ENCODE measurements at regions not wholly inside any gene's neighbourhood (a gene's known extent, or its start where the extent isn't known, plus 50 kb on each side); places are given as distances from the start of the nearest gene placed in this dataset.
"Not testable (repeated sequence)": the region's sequence is repeated elsewhere in the genome, so short reads cannot be mapped to it uniquely, and the experiment has no call there.

- no peak for FAIRE-seq
Measured at GRCh38 chr14:54261283-54261682, 135.5 kb upstream of the CDKN3 start.

DNA sequence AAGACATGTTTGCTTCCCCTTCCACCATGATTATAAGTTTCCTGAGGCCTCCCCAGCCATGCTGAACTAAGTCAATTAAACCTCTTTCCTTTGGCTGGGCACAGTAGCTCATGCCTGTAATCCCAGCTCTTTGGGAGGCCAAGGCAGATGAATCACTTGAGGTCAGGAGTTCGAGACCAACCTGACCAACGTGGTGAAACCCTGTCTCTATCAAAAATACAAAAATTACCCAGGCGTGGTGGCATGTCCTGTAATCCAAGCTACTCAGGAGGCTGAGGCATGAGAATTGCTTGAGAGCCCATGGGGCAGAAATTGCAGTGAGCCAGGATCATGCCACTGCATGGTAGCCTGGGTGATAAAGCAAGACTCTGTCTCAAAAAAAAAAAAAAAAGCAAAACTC lies 130.2 kb upstream of the CDKN3 start:
- FAIRE-seq = not testable (repeated sequence)

DNA sequence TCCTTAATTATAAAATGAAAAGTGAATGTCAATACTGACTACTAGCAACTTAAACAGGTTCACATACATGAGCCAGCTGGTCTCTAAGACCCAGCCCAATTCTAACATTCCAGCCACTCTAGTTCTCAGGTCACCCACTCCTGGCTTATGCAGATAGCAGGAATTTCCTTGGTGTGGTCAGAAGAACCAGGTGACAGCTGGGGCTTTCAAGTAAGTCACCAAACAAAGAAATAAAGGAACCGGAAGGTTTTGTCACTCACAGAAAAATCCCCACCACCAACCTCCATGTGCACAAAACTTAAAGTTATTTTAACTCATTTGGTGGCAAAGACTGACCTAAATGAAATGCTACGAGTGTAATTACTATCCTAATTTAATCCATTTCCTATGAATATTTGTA lies 129.6 kb upstream of the CDKN3 start:
- FAIRE-seq = no peak

DNA sequence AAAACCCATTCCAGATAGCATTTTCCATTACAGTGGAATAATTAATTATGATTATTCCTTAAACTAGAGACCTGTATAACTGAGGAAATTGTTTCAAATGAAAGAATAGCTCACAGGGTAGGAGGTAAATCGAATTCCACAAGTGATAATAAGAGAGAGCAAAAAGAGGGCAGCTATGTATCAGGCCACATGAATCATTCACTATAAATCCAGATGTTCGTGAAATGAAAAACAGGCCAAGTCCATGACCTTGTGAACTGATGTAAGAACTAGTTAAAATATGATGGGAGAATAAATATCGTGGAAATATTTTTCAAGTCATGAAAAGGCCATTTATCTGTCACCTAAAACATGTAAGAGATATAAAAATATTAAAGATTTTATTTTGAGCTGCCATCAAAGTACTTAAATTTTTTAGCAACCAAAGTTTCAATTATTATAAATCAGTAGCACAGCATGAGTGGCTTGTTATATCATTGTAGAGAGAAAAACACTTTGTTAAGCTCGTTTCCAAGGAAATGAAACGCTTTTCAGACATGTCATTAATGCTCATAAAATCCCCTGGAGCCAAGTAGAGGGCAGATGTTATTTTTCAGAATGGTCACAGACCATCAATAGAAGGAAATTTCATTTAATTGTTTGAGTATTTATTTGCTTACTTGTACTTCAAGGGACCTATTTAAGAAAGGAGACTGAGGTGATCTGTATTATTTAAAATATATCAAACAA lies 120.6 kb upstream of the CDKN3 start:
- no peak for FAIRE-seq

DNA sequence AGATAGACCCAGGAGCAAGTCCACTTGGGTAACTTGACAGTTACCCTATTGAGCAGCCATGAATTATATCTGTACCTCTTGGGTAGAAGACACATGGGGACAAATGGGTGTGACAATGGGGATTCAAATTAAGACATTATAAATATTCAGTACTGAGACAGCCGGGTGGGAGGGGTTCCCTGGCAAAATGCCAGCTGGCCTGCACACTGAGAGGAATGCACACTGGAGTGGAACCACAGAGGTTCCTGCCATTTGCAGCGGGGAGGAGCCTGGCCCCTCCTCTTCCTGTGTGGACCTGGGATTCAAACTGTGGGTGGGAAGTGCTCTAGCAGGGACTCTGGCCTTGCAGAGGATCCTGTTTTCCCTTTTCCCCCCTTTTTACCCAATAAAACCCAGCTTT lies 118.7 kb upstream of the CDKN3 start:
- no peak for FAIRE-seq

GRCh38 chr14:54278665-54279295 lies 118.0 kb upstream of the CDKN3 start:
- no peak for FAIRE-seq

DNA sequence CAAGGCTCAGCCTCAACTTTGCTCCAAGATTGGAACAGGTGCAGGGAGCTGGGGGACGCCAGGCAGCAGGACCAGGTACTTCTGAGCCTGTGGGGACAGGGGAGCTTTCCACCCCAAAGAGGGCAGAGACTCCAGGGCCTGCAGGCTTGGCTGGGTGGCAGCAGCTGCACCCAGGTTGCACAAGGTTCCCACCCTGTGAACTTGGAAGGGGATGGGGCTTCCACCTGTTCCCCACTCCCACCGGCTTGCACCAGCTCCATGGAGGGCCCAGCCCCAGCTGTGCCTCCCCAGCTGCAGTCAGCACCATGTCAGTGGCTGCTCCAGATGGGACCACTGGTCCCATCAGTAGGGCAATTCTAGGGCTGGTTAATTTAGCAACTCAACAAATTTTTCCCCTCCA lies 114.0 kb upstream of the CDKN3 start:
- no peak for FAIRE-seq

DNA sequence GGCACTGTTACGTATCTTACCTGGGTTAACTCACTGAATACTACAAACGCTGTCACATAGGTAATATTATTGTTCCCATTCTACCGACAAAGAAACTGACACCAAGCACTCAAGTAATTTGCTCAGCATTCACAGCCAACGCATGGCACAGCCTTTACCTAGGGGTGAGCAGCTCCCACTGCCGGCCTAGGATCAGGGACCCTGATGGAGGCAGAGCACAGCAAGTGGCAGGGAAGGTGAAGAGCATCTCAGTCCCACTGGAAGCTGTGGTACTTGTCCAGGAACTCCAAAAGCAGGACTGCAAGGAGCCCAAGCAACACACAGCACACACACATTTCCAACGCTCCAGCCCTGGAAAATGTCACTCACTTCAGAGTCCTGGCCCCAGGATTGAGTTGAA lies 111.8 kb upstream of the CDKN3 start:
- no peak for FAIRE-seq

GRCh38 chr14:54291491-54292191 lies 105.2 kb upstream of the CDKN3 start:
- FAIRE-seq = peak; percentile 17

DNA sequence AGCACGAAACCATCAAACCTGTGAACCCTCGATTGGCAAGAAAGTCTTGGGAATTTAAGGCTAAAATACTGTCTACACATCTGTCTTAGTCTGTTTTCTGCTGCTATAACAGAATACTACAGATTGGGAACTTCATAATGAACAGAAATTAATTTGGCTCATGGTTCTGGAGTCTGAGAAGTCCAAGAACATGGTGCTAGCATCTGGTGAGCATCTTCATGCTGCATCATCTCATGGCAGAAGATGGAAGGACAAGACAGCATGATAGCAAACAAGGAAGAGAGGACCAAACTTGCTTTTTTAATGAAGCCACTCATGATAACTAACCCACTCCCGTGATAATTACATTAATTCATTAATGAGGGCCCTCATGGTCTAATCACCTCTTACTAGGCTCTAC lies 102.0 kb upstream of the CDKN3 start:
- FAIRE-seq = no peak

GRCh38 chr14:54299410-54300363 lies 97.1 kb upstream of the CDKN3 start:
- FAIRE-seq = no peak

- FAIRE-seq = no peak
Measured at GRCh38 chr14:54300881-54301280, 95.9 kb upstream of the CDKN3 start.

DNA sequence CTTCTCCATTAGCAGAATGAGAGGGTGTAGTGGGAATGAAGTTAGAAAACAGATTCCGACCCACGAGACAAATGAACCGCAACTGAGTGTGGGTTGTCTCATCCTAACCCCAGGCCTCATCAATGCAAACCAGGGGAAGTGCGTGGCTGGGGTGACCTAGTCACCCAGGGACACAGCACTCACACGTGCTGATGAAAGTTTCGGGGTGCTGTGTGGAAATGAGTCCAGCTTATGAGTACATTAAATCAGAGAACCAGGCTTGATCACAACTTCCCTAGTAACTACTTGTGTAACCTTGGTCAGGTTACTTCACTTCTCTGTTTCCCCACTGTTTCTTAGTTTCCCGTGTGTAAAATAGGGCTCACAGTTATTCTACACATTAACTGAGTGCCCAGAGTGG lies 95.4 kb upstream of the CDKN3 start:
- FAIRE-seq = no peak

GRCh38 chr14:54306806-54307205 lies 90.0 kb upstream of the CDKN3 start:
- FAIRE-seq = no peak

DNA sequence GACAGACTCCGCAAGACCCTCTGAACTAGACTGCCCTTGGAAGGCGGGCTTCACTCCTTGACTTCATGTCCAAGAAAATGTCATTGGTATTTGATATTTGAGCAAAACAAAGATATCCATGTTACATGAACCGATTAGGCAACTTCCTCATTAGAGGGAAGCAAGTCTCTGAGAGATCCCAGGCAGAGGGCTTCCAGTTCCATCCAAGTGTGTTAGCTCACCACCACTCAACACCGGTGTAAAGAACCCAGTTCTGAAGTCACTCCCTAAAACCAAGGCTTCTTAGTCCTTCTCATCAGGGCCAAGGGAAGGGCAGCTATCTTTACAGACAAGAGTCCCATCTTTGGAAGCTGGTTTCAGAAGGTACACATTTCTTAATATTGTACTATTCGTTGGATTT lies 87.2 kb upstream of the CDKN3 start:
- FAIRE-seq = no peak

GRCh38 chr14:54310151-54310850 lies 86.5 kb upstream of the CDKN3 start:
- no peak for FAIRE-seq

DNA sequence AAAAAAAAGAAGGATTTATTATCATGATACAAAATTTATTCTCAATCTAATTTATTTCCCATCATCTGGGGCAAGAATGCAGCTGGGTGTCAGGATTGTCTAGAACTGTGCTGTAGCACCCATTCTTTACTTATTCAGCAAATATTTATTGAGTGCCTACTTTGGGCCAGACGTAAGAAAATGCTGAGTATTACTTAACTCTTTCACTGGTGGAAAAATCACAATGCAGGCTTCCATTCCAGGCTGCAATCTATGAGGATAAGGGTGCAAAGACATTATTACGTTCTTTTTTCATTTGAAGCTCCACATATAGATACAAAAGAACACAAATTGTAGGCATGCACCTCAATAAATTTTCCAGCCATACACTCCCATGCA lies 86.0 kb upstream of the CDKN3 start:
- no peak for FAIRE-seq

GRCh38 chr14:54312166-54312801 lies 84.5 kb upstream of the CDKN3 start:
- FAIRE-seq = no peak

DNA sequence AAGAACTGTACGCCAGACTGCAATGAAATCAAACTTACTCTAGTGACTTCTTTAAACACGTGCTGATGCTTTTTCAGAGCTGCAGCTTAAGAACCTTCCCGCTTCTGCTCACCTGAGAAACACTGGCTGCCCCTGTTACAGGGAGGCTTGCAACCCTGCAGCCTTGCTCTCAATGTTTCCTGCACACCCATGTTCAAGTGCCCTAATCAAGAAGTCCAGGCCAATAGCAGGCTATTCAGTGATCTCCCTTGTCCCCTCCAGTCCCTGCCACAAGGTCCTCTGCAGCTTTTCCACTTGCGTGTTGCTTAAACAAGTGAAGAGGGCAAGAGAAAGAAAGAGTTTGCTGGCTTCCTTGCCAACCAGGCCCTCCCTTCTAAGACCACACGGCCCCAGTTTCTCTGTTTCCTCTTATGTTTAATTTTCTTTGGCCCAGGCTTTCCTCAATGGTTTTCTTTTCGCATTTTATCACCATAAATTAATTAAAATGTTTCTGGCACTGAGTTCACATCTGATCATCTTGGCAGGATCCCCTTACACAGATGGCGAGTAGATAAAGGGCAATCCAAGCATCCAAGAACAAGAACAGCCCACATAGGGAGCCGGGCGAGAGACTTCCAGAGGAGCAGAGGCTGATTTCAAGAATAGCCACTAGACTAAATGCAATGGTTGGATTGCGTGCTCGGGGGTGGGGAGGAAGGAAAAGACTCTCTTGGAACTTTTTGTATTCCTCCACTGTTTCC lies 82.3 kb upstream of the CDKN3 start:
- no peak for FAIRE-seq

DNA sequence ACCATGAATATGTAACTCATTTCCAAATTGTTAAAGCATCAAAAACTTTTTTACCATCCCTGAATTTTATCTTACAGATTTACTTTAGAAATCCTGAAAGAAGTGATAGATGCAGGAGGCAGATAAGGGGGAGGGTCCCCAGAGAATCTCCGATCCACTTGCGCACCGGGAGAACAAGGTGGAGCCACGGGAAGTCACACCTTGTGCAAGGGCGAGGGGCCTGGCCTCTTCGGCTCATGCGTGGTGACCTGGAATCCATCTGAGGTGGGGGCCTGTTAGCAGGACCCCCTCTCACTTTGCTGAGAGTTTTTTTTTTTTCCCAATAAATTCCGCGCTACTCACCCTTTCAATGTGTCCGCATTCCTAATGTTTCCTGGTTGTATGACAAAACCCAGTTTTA lies 80.2 kb upstream of the CDKN3 start:
- no peak for FAIRE-seq

DNA sequence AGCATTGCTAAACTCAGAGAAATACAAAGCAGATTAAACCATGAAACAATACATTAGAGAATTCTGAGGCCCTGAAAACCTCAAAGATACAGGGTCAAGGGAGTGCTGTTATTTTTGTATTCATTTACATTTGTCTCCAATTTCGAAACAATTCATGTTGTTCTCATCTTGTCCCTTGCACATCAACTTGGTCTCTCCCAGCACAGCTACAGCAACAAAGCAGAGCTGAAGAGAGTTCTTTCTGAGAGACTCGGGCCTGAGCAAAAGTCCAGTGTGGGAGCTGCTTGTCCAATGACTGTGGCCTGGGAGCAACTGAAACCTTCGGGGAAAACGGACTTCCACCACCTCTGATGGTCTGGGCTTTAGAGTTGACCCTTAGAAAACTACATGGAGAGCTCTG lies 79.4 kb upstream of the CDKN3 start:
- FAIRE-seq = no peak

Measured in TTC549 (cell line).